SK-N-SH (cell line): ENCODE measurements at regions not wholly inside any gene's neighbourhood (a gene's known extent, or its start where the extent isn't known, plus 50 kb on each side); places are given as distances from the start of the nearest gene placed in this dataset.

ENCODE experiments used
- CHD2 ChIP-seq: fragments of 150-350 bp; IDR thresholded peaks from 2 replicates; pipeline ENCODE4 v1.6.1; 2018; ENCODE audit warnings: low read length; ENCODE audit not compliant: partially characterized antibody
- EP300 ChIP-seq, 2 experiments: IDR thresholded peaks; 2 replicates each; pipeline versions ENCODE4 v1.4.0 to v1.6.1; 2012; ENCODE audit warnings: borderline replicate concordance in 1 of 2, low read depth in 1 of 2, low read length in 1 of 2
- FOXM1 ChIP-seq: IDR thresholded peaks from 2 replicates; pipeline ENCODE4 v1.4.0; 2012; ENCODE audit warnings: low read depth, mild to moderate bottlenecking
- NRF1 ChIP-seq: IDR thresholded peaks from 2 replicates; pipeline ENCODE4 v1.6.1; 2012; ENCODE audit warnings: low read depth, mild to moderate bottlenecking, low read length
- RXRA ChIP-seq: IDR thresholded peaks from 2 replicates; pipeline ENCODE4 v1.4.0; 2012; ENCODE audit warnings: low read depth, mild to moderate bottlenecking, borderline replicate concordance
- SMC3 ChIP-seq: IDR thresholded peaks from 2 replicates; pipeline ENCODE4 v1.6.1; 2012; ENCODE audit warnings: low read depth, low read length, improper control_type of control experiment
- TEAD4 ChIP-seq: IDR thresholded peaks from 2 replicates; pipeline ENCODE4 v1.4.0; 2012; ENCODE audit warnings: mild to moderate bottlenecking, borderline replicate concordance; ENCODE audit not compliant: insufficient read depth
- USF2 ChIP-seq: fragments of 150-350 bp; IDR thresholded peaks from 2 replicates; pipeline ENCODE4 v1.6.1; 2017; ENCODE audit warnings: antibody characterized with exemption, low read length, low read depth, borderline replicate concordance
- TF ChIP-seq, protein P1 (sequence below): fragments of 200-600 bp; sonication (generic); IDR thresholded peaks from 2 replicates; pipeline ENCODE4 v1.6.1; 2017; ENCODE audit warnings: antibody characterized with exemption, mild to moderate bottlenecking, moderate library complexity

GRCh38 chr13:80906860-80907259, 565.9 kb upstream of the SPRY2 start:
- TF ChIP-seq, protein P1, sequence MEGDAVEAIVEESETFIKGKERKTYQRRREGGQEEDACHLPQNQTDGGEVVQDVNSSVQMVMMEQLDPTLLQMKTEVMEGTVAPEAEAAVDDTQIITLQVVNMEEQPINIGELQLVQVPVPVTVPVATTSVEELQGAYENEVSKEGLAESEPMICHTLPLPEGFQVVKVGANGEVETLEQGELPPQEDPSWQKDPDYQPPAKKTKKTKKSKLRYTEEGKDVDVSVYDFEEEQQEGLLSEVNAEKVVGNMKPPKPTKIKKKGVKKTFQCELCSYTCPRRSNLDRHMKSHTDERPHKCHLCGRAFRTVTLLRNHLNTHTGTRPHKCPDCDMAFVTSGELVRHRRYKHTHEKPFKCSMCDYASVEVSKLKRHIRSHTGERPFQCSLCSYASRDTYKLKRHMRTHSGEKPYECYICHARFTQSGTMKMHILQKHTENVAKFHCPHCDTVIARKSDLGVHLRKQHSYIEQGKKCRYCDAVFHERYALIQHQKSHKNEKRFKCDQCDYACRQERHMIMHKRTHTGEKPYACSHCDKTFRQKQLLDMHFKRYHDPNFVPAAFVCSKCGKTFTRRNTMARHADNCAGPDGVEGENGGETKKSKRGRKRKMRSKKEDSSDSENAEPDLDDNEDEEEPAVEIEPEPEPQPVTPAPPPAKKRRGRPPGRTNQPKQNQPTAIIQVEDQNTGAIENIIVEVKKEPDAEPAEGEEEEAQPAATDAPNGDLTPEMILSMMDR, result no peak
- TF ChIP-seq CHD2 (no peak), USF2 (no peak), EP300 (IDR thresholded peaks at IDR 0.05; ENCODE audit: borderline replicate concordance in 1 of 2, low read depth in 1 of 2, low read length in 1 of 2) (no peak), FOXM1 (no peak), NRF1 (no peak), RXRA (no peak), TEAD4 (no peak), SMC3 (no peak)
